Activated T-cell treated with anti-CD3 and anti-CD28 coated beads, Interleukin-2, amount 50 U/mL, for 48 hours (primary cell): ENCODE measurements at regions not wholly inside any gene's neighbourhood (a gene's known extent, or its start where the extent isn't known, plus 50 kb on each side); places are given as distances from the start of the nearest gene placed in this dataset.
A peak's percentile ranks its signal among the peaks of the same experiment; 100 is the strongest.
"Not testable (repeated sequence)": the region's sequence is repeated elsewhere in the genome, so short reads cannot be mapped to it uniquely, and the experiment has no call there.

ENCODE experiments used
- DNase-seq, 2 experiments: peaks; one replicate each; pipeline ENCODE4 v3.0.0-alpha.2; 2020

GRCh38 chr6:130676077-130676772 is 151.0 kb upstream of the SMLR1 start:
- DNase-seq = no peak

- DNase-seq = no peak
These were observed 150.4 kb upstream of the SMLR1 start for GRCh38 chr6:130676773-130677144.

GRCh38 chr6:130677312-130677711 is 149.9 kb upstream of the SMLR1 start:
- DNase-seq = no peak

- no peak for DNase-seq
These were observed 149.4 kb upstream of the SMLR1 start for GRCh38 chr6:130677766-130678165.

DNA sequence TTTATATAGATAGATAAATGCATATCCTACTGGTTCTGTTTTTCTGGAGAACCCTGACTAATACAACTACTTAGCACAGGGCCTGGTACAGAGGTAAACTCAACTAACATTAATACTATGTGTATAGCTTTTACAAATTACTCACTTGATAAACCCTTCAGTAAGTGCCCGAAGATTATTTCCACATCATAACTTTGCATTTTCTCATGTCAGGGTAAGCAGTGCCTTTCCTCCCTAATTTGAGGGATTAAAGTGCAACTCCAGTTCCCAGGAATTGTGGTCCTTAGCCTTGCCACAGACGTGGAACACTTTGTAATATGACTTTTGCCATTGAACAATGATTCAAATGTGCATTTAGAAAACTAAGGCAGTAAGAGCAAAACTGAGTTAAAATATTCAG is 147.5 kb upstream of the SMLR1 start:
- DNase-seq = no peak

GRCh38 chr6:130680116-130680515 is 147.1 kb upstream of the SMLR1 start:
- no peak for DNase-seq

DNA sequence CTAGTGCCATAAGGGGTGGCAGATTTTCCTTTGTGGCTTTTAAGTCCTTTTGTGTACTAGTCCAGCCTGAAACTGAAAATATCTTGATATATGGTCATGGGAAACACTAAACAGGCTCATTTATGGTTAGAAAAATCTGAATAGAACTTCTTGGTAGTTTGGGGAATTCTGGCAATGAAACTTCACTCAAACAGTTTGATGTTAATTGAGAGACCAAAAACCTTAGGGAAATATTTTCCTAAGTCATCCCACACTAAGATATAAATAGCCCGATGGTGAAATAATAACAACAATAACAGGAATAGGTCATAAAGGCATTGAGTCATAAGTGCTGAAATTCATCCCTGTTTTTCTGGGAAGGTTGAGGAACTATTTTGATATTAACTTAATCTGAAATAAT is 146.2 kb upstream of the SMLR1 start:
- no peak for DNase-seq

- no peak for DNase-seq
These were observed 145.1 kb upstream of the SMLR1 start for GRCh38 chr6:130682066-130682465.

DNA sequence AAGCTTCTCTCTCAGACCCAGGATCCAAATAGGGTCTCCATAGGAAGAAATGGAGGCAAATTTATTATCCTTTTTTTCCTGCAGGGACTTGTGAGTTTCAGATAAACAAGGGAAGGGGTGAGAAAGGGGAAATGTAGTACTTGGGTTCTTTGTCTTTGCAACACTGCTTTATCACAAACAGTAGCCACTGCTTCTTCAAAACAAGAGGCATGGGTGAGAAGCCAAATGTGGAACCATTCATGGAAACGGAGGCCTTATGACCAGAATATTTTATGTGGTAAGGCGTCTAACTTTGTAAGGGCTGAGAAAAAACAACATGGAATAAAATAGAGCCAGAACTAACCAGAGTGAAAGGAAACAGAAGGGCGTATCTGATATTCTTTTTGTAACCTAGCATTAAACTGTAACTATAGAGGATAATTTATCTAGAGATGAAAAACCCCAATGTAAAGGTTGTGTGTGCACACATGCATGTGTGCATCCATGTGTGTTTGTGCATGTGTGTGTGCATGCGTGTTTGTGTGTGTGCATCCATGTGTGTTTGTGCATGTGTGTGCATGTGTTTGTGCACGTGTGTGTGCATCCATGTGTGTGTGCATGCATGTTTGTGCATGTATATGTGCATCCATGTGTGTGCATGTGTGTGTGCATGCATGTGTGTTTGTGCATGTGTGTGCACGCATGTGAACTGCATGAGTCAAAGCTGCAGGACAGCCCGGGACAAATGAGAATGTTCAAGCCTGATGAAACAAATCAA is 143.3 kb upstream of the SMLR1 start:
- no peak for DNase-seq

DNA sequence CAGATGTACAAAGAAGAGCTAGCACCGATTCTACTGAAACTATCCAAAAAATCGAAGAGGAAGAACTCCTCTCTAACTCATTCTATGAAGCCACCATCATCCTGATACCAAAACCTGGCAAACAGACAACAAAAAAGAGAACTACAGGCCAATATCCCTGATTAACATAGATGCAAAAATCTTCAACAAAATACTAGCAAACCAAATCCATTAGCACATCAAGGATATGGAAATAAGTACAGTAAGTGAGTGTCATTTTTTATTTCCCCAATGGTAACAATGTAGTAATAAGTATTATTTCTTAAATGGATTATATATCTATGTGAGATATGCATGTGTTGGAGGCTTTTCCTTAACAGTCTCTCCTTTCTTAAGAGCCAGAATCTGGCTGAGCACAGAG is 134.5 kb upstream of the SMLR1 start:
- DNase-seq = no peak

DNA sequence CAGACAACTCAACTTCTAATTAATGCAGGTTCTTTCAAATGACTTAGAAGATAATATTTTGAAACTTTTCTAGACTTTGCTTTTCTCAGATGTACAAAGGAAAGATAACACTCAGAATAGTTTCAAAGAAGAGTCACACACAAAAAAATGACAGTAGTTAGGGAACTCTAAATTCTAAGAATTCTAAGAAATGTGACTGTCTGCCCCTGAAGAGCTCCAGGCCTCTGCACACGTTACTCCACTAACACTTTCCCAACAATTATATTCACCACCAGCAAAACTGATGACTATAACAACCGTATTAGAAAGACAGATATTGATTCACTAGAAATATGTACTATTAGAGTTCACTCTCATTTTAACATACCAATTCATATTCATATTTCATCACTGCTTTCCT is 133.3 kb upstream of the SMLR1 start:
- DNase-seq = no peak

DNA sequence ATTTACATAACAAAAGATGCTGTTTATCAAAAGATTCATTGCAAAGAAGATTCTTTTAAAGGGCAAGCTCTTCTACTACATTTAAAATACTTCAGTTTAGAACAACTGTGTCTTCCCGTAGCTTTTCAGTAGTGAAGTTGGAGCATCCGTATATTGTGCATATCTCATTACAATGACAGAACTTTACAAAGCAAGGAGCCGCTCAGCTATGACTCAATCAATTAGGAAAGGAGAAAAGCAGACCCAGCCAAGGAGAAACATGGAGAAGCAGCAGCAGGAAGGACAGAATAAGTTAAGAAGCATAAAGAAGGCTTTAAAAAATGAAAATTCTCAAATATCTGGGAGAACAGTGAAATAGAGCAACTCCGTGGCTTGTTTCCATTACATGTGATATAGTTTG is 132.6 kb upstream of the SMLR1 start:
- no peak for DNase-seq

DNA sequence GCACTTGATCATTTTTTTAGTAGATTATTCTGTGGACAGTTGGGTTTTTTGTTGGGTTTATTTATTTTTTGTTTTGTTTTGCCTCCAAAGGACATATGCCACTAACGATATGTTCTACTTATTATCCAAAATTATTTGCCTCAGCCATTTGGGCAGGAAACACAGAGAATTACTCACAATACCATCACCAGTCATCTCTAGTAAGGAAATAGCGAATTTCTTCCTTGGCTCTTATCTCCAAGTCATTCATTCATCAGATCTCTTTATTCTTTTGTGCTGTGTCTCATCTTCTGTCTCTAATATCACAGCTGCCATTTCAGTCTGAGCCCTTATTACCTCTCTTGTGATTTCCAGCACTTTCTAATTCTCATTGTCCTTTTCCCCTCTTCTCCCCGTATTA is 130.4 kb upstream of the SMLR1 start:
- DNase-seq = no peak

DNA sequence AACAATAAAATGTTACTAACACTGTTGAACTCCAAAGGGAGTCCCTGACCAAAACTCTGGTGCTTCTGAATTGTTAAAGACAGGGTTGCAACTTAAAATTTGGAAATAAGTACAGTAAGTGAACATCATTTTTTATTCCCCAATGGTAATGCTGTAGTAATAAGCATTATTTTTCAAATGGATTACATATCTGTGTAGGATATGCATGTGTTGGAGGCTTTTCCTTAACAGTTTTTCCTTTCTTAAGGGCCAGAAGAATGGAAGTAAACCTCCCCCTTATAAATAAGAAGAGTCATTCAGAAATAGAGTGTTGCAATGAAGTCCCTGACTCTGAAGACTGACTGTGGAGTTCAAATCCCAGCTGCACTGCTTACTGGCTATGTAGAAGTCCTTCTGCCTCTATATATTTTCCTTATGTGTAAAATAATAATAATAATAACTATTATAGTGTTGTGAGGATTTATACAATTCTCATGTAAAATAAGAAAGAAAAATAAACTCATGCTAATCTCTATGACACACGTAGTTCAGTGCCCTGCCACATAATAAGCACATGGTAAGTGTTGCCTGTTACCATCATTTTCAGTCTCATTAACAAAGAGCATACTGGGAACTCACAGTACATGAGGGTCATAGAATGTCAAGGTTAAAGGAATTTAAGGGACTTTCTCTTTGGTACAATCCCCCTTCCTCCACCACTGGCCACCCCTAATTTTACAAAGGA is 129.8 kb upstream of the SMLR1 start:
- no peak for DNase-seq

DNA sequence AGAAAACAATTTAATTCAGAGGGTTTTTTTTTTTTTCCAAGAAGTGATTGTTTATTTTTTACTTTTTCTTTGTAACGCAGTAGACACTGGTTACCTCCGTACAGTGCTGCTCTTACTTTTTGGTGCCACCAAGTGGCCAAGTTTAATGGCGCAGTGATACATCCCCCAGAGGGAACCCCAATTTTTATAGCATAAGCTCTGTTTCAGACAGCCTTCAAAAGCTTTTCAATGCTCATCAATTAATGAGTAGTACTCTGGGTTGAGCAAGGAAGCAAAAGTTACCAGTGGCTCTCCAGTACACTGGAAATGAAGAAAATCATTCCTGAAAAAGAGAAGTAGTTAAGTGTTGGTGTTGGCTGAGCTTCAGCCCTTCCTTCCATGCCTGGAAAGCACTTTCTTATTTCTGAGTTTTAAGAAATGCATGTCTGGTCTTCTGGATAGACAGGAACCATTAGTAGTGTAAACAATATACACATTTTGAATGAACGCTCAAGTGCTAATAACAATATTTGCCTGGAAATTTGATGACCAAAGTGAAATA is 129.1 kb upstream of the SMLR1 start:
- DNase-seq = peak; percentile 68 to 73

DNA sequence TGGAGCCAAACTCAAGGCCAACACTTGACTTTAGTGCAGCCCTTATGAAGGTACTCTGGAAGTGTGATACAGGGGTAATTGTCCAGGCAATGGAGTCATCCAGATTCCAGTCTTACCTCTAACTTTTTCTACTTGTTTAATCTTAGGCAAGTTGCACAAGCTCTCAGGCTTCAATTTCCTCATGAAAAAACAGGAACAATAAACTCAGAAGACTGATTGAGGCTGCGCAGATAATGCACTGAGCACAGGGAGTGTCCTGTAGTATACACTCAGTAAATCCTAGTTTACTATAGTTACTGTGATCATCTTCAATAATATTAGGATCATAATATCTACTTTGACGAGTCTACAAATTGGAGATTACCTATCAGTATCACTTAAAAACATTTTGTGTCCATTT is 127.5 kb upstream of the SMLR1 start:
- DNase-seq = no peak

DNA sequence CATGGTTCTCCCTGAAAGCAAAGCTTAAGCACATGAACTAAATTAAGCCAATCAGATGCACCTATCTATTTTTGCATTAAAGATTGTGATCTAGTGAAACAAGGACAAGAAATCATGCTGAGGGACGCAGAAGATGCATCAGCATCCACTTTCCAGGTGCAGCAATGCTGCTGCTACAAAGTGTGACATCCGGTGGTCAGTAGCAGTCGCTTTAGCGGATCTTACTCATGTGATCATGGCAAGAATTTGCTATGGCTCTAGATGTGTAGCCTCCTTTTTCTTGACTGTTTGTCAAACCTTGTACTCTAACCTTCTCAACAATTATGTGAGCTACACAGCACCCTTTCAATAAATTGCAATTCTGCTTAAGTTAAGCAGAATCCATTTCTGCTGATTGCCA is 126.8 kb upstream of the SMLR1 start:
- DNase-seq = no peak

DNA sequence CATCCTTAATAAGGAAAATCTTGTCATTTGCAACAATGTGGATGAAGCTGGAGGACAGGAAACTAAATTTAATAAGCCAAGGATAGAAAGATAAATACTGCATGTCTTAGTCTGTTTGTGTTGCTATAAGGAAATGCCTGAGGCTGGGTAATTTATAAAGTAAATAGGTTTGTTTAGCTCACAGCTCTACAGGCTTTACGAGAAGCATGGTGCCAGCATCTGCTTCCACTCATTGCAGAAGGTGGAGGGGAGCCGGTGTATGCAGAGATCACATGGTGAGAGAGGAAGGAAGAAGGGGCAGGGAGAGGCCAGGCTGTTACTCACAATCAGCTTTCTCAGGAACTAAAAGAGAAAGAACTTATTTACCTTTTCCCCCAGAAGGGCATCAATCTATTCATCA is 118.9 kb upstream of the SMLR1 start:
- DNase-seq = no peak

- not testable (repeated sequence) for DNase-seq
These were observed 115.6 kb upstream of the SMLR1 start for GRCh38 chr6:130711641-130712040.

GRCh38 chr6:130713144-130713543 is 114.1 kb upstream of the SMLR1 start:
- DNase-seq = no peak

GRCh38 chr6:130715058-130715457 is 112.1 kb upstream of the SMLR1 start:
- DNase-seq = no peak

DNA sequence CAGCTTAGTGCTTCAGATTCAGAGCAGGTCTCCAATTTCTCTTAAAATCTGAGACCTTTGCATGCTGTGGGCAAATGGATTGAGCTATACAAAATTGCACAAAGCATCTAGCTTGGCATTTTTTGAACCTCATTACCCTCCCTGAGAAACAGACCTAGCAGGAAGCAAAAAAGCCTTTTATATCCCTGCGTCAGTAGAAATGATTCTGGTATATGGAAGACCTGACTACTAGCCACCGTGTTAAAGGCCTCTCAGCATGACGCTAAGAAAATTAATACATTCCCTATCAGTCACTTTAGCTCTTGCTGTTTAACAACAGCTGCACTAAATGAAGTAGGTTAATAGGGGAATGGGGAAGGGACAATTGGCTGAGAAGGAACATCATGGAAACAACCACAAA is 110.7 kb upstream of the SMLR1 start:
- no peak for DNase-seq

DNA sequence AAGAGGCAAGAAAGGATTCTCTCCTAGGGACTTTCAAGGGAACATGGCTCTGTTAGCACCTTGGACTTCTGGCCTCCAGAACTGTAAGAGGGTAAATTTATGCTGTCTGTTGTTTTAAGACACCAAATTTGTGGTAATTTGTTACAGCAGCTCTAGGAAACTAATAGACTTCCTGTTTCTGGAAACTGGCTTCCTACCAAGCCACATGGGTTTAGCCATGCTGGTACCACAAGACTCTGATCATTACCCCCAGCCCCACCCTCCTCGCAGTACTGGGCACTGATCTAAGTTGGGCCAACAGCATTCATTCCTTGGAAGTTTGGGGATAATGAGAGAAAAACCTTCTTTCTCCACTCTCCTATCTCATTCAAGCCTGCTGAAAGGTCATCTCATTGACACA is 109.5 kb upstream of the SMLR1 start:
- DNase-seq = no peak
